NCI-H1048 (cell line): ENCODE measurements at regions not wholly inside any gene's neighbourhood (a gene's known extent, or its start where the extent isn't known, plus 50 kb on each side); places are given as distances from the start of the nearest gene placed in this dataset.
A peak's percentile ranks its signal among the peaks of the same experiment; 100 is the strongest.

Experiments used
- DNase-seq: peaks from one replicate; lab custom pipeline; 2025; lab: John Stamatoyannopoulos, UW

DNA sequence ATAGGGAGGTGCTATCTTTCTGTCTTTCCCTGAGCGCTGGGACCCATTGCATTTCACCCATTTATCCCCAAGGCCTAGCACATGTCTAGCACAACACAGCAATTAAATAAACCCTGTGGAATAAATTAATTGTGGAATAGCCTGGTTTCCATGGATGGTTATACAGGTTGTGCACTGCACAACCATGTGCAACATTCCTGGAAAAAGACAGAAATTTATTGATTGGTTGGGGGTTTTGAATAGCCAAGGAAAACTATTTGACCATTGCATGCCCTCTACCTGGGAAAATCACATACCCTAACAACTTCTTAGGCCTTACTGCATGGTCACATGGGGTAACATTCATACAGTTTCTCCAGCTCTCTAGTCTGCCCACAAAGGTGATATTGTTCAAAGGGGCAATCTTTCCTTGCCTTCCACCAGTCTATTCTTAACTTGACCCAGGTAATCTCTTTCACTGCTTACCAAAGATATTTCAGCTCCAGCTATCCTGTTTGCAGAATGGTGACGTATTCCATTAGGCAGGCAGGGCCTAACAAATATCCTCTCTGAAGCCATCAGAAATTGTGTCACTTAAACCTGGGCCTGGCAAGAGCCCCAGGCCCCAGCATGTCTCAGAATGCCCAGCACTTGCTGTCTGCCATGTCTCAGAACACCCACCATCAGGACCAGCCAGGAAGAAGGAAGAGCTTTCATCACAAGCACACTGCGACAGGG lies 157.9 kb upstream of the RAB4A start:
- DNase-seq = no peak

- DNase-seq = no peak
These were observed 156.6 kb upstream of the RAB4A start for GRCh38 chr1:229114315-229114714.

DNA sequence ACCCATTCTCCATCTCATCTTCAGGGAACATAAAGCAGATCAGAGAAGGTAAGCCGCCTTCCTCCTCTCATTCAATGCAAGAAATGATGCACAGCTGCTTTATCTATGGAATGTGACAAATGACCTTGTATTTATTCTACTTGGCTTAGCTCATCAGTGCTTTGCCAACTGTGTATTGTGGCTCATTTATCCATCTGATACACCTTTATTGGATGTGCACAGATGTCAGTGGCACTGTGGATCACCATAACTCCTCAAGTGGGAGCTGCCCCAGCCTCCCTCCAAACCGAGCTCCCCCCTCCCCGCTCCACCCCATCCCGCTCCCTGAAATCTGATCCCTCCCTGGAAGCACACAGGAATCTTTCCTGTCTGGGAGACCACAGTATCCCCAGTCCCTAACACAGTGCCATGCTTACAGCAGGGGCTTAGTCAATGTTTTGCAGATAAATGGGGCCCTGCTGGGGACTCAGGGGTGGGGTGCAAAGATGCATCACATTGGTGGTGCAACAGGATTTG lies 156.0 kb upstream of the RAB4A start:
- DNase-seq = no peak

DNA sequence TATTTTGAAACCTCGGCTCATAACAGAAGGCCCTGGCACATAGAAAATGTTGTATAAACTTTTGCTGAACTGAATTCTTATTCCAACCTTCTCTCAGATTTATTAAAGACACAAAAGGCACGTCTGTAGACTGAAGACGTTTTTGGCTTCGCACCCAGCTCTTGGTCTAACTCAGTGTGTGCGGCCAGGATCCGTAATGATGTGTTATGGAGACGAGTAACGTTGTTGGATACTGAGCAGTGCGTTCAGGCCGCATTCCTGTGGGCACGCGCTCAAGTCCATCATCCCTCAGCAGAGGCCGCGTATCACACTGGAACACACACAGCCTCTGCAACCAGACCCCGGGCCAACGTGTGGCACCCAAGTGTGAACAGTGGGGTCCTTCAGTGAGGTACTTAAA lies 154.8 kb upstream of the RAB4A start:
- no peak for DNase-seq

- no peak for DNase-seq
These were observed 153.1 kb upstream of the RAB4A start for GRCh38 chr1:229117664-229118300.

DNA sequence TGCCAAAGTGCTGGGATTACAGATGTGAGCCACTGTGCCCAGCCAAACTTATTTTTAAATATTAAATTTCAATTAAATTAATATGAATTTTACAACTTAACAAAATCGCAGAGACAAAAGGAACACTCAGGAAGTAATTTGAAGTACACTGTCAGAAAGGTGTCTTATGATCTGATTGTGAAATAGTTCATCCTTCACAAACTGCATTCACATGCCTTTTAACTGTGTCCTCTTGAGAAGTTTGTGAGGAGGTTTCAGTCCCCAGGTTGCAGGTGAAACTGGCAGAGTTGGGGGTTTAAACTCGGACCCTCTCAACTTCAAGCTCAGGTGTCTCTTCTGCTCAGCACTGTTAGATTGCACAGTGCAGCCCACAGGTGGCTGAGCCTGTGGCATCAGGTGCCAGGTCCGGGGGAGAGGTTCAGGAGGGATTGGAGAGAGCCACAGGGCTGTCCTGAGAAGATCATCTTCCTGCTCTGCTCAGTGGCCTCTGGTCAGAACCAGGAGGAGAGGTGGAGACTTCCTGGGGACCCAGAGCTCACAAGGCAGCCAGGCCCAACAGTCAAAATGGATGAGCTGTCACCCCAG lies 152.3 kb upstream of the RAB4A start:
- no peak for DNase-seq

DNA sequence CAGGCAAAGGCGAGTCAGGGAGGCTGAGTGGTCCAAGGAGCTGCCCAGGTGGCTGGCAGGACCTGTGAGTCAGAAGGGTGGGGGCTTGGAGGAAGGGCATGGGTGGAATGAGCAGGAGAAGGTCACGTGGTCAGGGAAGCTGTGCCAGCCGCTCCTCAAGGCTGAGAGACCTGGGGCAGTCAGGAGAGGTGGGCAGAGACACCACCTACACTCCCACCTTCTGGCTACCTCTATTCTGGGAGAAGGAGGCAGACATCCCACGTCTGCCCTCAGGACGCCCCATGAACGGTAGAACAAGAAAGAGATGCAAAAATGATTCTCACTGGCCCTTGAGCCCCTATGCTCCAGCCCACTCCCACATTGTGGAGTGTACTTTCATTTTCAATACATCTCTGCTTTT lies 151.8 kb upstream of the RAB4A start:
- DNase-seq = no peak

- no peak for DNase-seq
These were observed 151.0 kb upstream of the RAB4A start for GRCh38 chr1:229119876-229120275.

DNA sequence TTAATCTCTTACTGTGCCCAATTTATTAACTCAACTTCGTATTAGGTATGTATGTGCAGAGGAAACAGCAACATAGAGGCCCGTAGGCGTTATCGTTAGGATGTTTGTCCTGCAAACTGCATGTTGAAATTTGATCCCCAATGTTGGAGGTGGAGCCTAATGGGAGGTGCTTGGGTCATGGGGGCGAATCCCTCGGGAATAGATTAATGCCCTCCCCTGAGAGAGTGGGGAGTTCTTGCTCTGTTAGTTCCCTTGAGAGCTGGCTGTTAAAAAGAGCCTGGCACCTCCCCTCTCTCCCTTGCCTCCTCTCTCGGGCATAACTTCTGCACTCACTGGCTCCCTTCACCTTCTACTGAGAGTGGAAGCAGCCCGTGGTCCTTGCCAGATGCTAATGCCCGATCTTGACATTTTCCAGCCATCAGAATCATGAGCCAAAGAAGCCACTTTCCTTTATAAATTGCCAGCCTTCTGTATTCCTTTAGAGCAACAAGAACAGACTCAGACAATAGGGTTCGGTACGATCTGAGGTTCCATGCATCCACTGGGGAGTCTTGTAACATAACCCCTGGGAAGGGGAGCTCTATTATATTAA lies 149.0 kb upstream of the RAB4A start:
- DNase-seq = peak; percentile 29

GRCh38 chr1:229122606-229123005 lies 148.3 kb upstream of the RAB4A start:
- DNase-seq = no peak

GRCh38 chr1:229124116-229124515 lies 146.8 kb upstream of the RAB4A start:
- DNase-seq = no peak

DNA sequence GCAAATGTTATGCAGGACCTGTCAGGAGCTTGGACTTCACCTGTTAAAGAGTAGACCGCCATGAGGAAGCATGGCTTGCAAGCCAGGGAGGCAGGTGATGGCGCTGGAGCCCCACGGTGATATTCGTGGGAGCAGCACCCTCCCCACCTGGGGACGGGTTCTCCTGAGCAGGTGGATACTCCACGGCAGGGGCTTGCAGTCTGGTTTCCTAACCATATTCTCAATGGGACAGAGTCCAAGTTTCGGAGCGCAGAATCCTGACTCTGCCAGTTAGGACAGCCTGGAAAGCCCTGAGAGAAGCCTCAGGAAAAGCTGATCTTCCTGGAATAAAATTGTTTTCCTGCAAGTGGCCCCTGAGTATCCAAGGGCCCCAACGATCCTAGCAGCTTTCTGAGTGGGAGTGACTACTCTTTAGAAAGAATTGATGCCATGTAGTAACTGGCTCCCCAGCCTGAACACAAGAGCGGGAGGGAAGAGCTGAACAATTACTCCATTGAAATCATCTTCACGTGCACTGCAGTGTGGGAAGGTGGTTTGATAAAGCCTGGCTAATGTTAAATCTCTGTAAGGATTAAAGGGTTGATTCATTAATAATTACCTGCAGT lies 146.3 kb upstream of the RAB4A start:
- no peak for DNase-seq

- DNase-seq = no peak
These were observed 143.6 kb upstream of the RAB4A start for GRCh38 chr1:229127301-229127700.

- DNase-seq = no peak
These were observed 142.8 kb upstream of the RAB4A start for GRCh38 chr1:229128066-229128608.

- no peak for DNase-seq
These were observed 141.4 kb upstream of the RAB4A start for GRCh38 chr1:229129301-229130027.

- no peak for DNase-seq
These were observed 140.8 kb upstream of the RAB4A start for GRCh38 chr1:229130028-229130668.

DNA sequence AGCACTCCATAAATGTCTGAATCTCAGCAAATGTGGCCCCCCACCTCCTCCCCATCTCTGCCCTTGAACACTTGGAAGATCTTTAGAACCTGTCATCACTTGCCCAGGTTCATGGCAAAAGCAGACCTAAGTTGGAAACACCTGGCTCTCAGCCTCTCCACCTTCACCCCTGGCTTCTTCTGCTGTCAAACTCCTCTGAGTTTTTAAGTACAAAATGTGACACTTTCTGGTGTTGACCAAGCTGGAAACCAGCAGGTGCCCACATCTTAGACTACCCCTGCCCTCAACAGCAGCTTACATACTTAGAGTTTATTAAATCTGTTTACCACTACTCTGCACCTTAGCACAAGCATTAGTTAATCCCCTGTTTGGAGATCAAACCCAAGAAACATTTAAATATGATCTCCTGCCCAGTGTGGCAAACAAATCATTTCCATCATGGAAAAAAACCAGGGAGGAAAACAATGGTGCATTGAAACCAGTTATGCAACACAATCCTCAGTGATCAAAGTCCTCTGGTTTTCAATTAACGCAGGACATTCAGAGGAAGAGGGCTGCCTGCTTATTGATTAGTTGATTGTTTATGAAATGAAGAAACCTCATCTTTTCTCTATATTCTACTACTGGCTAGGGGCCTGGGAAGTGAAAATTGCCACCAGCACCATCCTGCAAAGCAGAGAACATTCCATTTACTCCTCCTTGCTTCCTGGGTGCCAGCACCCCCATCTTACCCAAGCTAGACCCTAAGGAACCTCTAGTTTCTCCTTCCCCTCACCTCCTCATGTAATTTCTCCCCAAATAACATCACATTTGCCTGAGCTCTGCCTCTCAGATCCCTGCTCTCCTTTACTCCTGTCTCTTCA lies 139.4 kb upstream of the RAB4A start:
- peak; percentile 39 for DNase-seq

GRCh38 chr1:229132106-229132443 lies 138.8 kb upstream of the RAB4A start:
- DNase-seq = no peak

DNA sequence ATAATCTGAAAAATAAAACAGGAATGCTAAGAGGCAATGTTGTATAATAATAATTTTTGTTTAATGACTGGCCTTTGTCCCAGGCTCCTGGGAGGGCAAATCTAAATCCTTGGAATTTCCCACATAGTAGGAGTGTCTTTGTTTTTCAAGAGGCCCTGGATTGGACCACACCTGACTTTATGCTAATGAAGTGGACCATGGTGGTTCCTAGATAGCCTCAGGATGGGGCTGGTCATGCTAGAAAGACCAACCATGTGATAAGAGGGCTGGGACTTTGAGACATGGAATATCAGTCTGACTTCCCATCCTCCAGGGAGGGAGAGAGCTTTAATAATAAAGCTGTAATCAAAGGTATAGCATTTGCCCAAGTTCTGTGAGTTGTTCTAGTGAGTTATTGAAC lies 138.2 kb upstream of the RAB4A start:
- no peak for DNase-seq

DNA sequence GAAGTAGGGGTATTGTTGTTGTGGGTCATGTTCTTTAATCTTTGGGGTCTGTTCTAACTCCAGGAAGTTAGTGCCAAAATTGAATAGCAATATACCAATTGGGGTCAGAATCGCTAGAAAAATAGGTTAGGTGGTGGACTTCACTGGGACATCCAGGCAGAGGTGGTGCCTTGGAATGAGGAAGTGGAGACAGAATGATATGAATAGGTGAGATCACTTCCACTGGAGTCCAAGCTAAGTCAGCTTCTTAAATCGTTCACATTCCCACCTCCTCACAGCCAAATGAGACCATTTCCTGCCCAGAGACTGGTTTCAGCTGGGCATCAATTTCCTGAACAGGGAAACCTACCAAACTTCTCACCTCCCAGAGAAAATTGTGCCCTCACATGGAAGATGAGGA lies 137.8 kb upstream of the RAB4A start:
- DNase-seq = no peak
